NOMO-1 (cell line): ENCODE measurements at regions not wholly inside any gene's neighbourhood (a gene's known extent, or its start where the extent isn't known, plus 50 kb on each side); places are given as distances from the start of the nearest gene placed in this dataset.
"Not testable (repeated sequence)": the region's sequence is repeated elsewhere in the genome, so short reads cannot be mapped to it uniquely, and the experiment has no call there.

ENCODE experiments used
- DNase-seq, 2 experiments: peaks; one replicate each; lab custom pipeline; 2025; ENCODE audit not compliant: unreplicated experiment in 2 of 2; lab: John Stamatoyannopoulos, UW

GRCh38 chr1:146883190-146883589 lies 54.9 kb upstream of the NBPF12 start:
- not testable (repeated sequence) for DNase-seq

GRCh38 chr1:146881096-146881495 lies 57.0 kb upstream of the NBPF12 start:
- DNase-seq, result not testable (repeated sequence)

- DNase-seq, result not testable (repeated sequence)
Observed at GRCh38 chr1:146863799-146864319, 74.3 kb upstream of the NBPF12 start.

GRCh38 chr1:146853147-146853546 lies 85.0 kb upstream of the NBPF12 start:
- DNase-seq, result not testable (repeated sequence)

GRCh38 chr1:146850352-146850889 lies 87.7 kb upstream of the NBPF12 start:
- DNase-seq, result not testable (repeated sequence)

- DNase-seq, result not testable (repeated sequence)
Observed at GRCh38 chr1:146838725-146839124, 99.4 kb upstream of the NBPF12 start.

- DNase-seq, result not testable (repeated sequence)
Observed at GRCh38 chr1:146826957-146827356, 111.2 kb upstream of the NBPF12 start.

- not testable (repeated sequence) for DNase-seq
Observed at GRCh38 chr1:146794236-146794635, 143.9 kb upstream of the NBPF12 start.

- DNase-seq, result not testable (repeated sequence)
Observed at GRCh38 chr1:146792725-146793124, 145.4 kb upstream of the NBPF12 start.

- not testable (repeated sequence) for DNase-seq
Observed at GRCh38 chr1:146784212-146784940, 153.7 kb upstream of the NBPF12 start.

GRCh38 chr1:146781235-146781634 lies 156.9 kb upstream of the NBPF12 start:
- not testable (repeated sequence) for DNase-seq

- DNase-seq, result not testable (repeated sequence)
Observed at GRCh38 chr1:146777826-146778602, 160.1 kb upstream of the NBPF12 start.

GRCh38 chr1:146774988-146775387 lies 163.1 kb upstream of the NBPF12 start:
- DNase-seq, result not testable (repeated sequence)

- DNase-seq, result not testable (repeated sequence)
Observed at GRCh38 chr1:146774271-146774670, 163.9 kb upstream of the NBPF12 start.

GRCh38 chr1:146771409-146771808 lies 166.7 kb upstream of the NBPF12 start:
- DNase-seq, result not testable (repeated sequence)

- not testable (repeated sequence) for DNase-seq
Observed at GRCh38 chr1:146770998-146771397, 167.1 kb upstream of the NBPF12 start.

GRCh38 chr1:146763234-146763633 lies 174.9 kb upstream of the NBPF12 start:
- DNase-seq, result not testable (repeated sequence)

GRCh38 chr1:146756858-146757257 lies 181.3 kb upstream of the NBPF12 start:
- not testable (repeated sequence) for DNase-seq

GRCh38 chr1:146748686-146749085 lies 189.4 kb upstream of the NBPF12 start:
- DNase-seq, result not testable (repeated sequence)

- not testable (repeated sequence) for DNase-seq
Observed at GRCh38 chr1:146731981-146732680, 206.0 kb upstream of the NBPF12 start.
